ENCODE measurements at regions not wholly inside any gene's neighbourhood (a gene's known extent, or its start where the extent isn't known, plus 50 kb on each side); places are given as distances from the start of the nearest gene placed in this dataset.

- ATAC-seq (no peak), DNase-seq (ENCODE audit: low spot score) (no peak)
- H3K4me3 Mint-ChIP-seq = no peak overlapping the region
- H3K4me1 Mint-ChIP-seq (ENCODE audit: low read depth in 2 of 2) = no peaks in the 10 kb centered on the region
- H3K9me3 Mint-ChIP-seq = peaks cover 18% of the 10 kb centered on the region
- H3K27me3 Mint-ChIP-seq = no peaks in the 10 kb centered on the region
- H3K27ac Mint-ChIP-seq = no peak overlapping the region
- no peaks in the 10 kb centered on the region for H3K36me3 Mint-ChIP-seq
Observed at GRCh38 chr2:77938462-77938861, 416.3 kb upstream of the LRRTM4 start.

- ATAC-seq = no peak
- H3K4me1 Mint-ChIP-seq (ENCODE audit: low read depth in 2 of 2) = no peaks in the 10 kb centered on the region
- H3K4me3 Mint-ChIP-seq = no peak overlapping the region
- no peaks in the 10 kb centered on the region for H3K36me3 Mint-ChIP-seq
- H3K27me3 Mint-ChIP-seq = no peaks in the 10 kb centered on the region
- no peak overlapping the region for H3K27ac Mint-ChIP-seq
- H3K9me3 Mint-ChIP-seq = peaks cover 15% of the 10 kb centered on the region
- no peak for DNase-seq (ENCODE audit: low spot score)
Observed at GRCh38 chr2:77939370-77939769, 417.2 kb upstream of the LRRTM4 start.

DNA sequence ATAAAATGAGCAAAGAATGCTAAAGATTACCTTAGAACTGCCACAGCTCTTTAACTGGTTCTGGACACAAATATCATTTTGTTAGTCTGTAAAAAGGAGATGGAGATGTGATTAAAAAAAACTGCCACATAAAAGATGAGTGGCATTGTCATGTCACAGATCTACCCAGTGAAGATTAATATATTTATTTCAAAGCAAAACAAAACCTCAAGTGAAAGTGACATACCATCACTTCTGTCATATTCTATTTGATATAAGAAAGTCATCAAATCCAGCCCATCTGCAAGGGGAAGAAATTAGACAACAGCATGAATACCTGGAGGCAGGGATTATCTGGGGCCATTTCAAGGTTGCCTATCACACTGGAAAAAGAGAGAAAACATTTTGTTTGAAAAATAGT, 417.6 kb upstream of the LRRTM4 start:
- H3K27ac Mint-ChIP-seq = no peak overlapping the region
- no peaks in the 10 kb centered on the region for H3K4me1 Mint-ChIP-seq (ENCODE audit: low read depth in 2 of 2)
- DNase-seq (ENCODE audit: low spot score) = no peak
- H3K36me3 Mint-ChIP-seq = no peaks in the 10 kb centered on the region
- no peak for ATAC-seq
- H3K27me3 Mint-ChIP-seq = no peaks in the 10 kb centered on the region
- no peak overlapping the region for H3K4me3 Mint-ChIP-seq
- H3K9me3 Mint-ChIP-seq = peaks cover 16% of the 10 kb centered on the region

GRCh38 chr2:77954931-77955330, 432.8 kb upstream of the LRRTM4 start:
- no peak overlapping the region for H3K27ac Mint-ChIP-seq
- no peaks in the 10 kb centered on the region for H3K27me3 Mint-ChIP-seq
- H3K4me1 Mint-ChIP-seq (ENCODE audit: low read depth in 2 of 2) = no peaks in the 10 kb centered on the region
- peaks cover 12% of the 10 kb centered on the region for H3K36me3 Mint-ChIP-seq
- H3K4me3 Mint-ChIP-seq = no peak overlapping the region
- DNase-seq (ENCODE audit: low spot score) (no peak), ATAC-seq (no peak)
- H3K9me3 Mint-ChIP-seq = peaks cover 40% of the 10 kb centered on the region

DNA sequence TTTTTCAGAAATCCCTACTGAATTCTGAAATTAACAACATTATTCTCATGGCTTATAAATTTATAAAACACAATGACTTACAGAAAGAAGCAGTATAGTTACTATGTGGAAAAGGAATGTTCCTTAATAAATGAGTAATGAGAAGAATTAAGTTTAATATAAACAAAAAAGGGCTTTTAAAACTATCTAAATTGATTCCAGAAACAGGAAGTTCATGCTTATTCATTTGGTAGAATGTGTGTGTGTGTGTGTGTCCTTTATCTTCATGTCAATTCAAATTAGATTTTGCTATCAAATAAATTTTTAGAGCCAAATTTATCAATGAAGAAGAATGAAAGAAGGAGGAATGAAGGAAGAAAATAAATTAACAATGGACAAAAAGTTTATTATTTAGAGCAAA, 440.8 kb upstream of the LRRTM4 start:
- Mint-ChIP-seq H3K9me3 (peaks cover 31% of the 10 kb centered on the region), H3K4me3 (no peak overlapping the region), H3K4me1 (ENCODE audit: low read depth in 2 of 2) (no peaks in the 10 kb centered on the region), H3K36me3 (peaks cover 19% of the 10 kb centered on the region), H3K27me3 (no peaks in the 10 kb centered on the region), H3K27ac (no peak overlapping the region)
- DNase-seq (ENCODE audit: low spot score) = no peak
- no peak for ATAC-seq

DNA sequence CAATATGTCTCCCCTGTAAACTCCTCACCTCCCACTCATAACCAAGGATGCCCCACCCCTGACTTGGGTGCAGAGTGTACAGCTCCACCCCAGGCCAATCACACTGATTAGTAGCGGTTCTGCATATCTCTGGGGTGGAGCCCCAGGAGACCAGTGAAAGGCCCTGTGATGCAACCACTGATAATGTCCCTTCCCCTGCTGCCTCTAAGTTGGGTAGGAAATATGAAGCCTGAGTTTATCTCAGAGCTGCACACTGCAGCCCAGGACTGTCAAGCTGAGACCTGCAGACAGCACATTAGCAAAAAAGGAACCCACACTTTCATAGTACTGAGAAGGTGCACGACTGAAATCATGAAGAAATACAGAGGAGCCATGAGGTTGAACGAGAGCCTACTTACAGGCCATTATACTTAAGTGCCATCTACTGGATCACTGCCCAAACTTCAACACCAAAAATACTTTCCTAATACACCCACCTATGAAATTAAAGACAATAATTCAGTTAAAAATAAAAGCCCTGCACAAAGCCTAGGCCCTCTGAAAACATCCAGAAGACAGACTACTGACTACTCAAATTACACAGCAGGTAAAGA, 455.4 kb upstream of the LRRTM4 start:
- Mint-ChIP-seq H3K27ac (no peak overlapping the region), H3K27me3 (no peaks in the 10 kb centered on the region), H3K4me3 (no peak overlapping the region), H3K9me3 (peaks cover 19% of the 10 kb centered on the region), H3K4me1 (ENCODE audit: low read depth in 2 of 2) (no peaks in the 10 kb centered on the region), H3K36me3 (peaks cover 25% of the 10 kb centered on the region)
- DNase-seq (ENCODE audit: low spot score) = no peak
- no peak for ATAC-seq

- Mint-ChIP-seq H3K36me3 (no peaks in the 10 kb centered on the region), H3K27ac (no peak overlapping the region), H3K4me1 (ENCODE audit: low read depth in 2 of 2) (no peaks in the 10 kb centered on the region), H3K9me3 (peaks cover 7% of the 10 kb centered on the region), H3K27me3 (no peaks in the 10 kb centered on the region), H3K4me3 (no peak overlapping the region)
- ATAC-seq (no peak), DNase-seq (ENCODE audit: low spot score) (no peak)
Observed at GRCh38 chr2:77995161-77995560, 473.0 kb upstream of the LRRTM4 start.

DNA sequence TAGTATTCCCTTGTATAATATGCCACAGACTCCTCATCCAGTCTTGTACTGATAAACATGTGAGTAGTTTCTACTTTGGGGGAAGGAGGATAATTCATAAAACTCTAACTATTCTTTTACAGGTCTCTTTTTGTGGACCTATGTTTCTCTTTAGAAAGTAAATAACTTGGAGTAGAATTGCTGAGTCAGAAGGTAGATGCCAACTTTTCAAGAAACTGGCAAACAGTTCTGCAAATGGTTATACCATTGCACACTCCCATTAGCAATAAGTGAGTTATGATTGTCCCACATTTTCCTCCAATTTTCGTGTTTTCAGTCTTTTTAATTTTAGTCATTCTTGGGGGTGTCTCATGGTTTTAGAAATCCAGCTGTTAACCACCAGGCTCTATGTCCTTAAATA, 477.2 kb upstream of the LRRTM4 start:
- H3K27ac Mint-ChIP-seq = no peak overlapping the region
- ATAC-seq = no peak
- no peak overlapping the region for H3K4me3 Mint-ChIP-seq
- DNase-seq (ENCODE audit: low spot score) = no peak
- H3K9me3 Mint-ChIP-seq = peaks cover 6% of the 10 kb centered on the region
- no peaks in the 10 kb centered on the region for H3K36me3 Mint-ChIP-seq
- H3K27me3 Mint-ChIP-seq = no peaks in the 10 kb centered on the region
- no peaks in the 10 kb centered on the region for H3K4me1 Mint-ChIP-seq (ENCODE audit: low read depth in 2 of 2)

DNA sequence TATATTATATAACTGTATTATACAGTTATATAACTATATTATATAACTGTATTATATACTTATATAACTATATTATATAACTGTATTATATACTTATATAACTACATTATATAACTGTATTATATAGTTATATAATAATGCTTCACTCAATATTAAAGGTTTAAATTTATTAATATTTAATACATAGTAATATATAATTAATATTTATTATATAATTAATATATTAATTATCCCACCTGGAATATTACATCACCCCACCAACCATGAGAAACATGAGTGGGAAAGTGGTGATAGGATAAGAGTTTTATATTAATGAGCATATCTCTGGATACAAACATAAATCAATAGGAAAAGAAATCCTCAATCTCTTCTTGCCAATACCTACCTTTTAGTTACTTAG, 487.1 kb upstream of the LRRTM4 start:
- ATAC-seq = no peak
- Mint-ChIP-seq H3K4me3 (no peak overlapping the region), H3K27ac (no peak overlapping the region), H3K27me3 (no peaks in the 10 kb centered on the region), H3K9me3 (peaks cover 9% of the 10 kb centered on the region), H3K4me1 (ENCODE audit: low read depth in 2 of 2) (no peaks in the 10 kb centered on the region), H3K36me3 (no peaks in the 10 kb centered on the region)
- no peak for DNase-seq (ENCODE audit: low spot score)

GRCh38 chr2:78011251-78011650, 489.1 kb upstream of the LRRTM4 start:
- Mint-ChIP-seq H3K27me3 (no peaks in the 10 kb centered on the region), H3K4me3 (no peak overlapping the region), H3K27ac (no peak overlapping the region), H3K9me3 (peaks cover 17% of the 10 kb centered on the region), H3K36me3 (no peaks in the 10 kb centered on the region), H3K4me1 (ENCODE audit: low read depth in 2 of 2) (no peaks in the 10 kb centered on the region)
- DNase-seq (ENCODE audit: low spot score) (no peak), ATAC-seq (no peak)

GRCh38 chr2:78020491-78020890, 498.3 kb upstream of the LRRTM4 start:
- Mint-ChIP-seq H3K9me3 (peaks cover 17% of the 10 kb centered on the region), H3K4me3 (no peak overlapping the region), H3K4me1 (ENCODE audit: low read depth in 2 of 2) (no peaks in the 10 kb centered on the region), H3K27me3 (no peaks in the 10 kb centered on the region), H3K27ac (no peak overlapping the region), H3K36me3 (no peaks in the 10 kb centered on the region)
- DNase-seq (ENCODE audit: low spot score) (no peak), ATAC-seq (no peak)

DNA sequence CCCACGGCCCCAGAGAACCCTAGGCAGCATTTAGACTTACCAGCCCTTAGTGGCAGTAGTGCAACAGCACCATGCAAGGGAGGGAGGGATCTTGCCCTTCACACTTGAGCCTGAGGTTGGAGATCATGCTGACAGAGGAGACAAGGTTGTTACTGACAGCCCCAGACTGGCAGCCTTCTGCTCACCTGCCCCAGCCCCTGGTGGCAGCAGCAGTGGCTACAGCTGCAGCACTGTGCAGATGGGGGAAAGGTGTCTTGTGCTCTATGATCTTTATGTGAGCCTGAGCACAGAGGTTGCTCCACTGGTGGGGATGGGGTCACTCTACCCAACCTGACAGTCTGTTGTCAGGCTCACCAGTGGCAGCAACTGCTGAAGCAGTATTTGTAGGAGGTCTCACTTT, 501.2 kb upstream of the LRRTM4 start:
- Mint-ChIP-seq H3K27ac (no peak overlapping the region), H3K4me3 (no peak overlapping the region), H3K27me3 (no peaks in the 10 kb centered on the region), H3K9me3 (peaks cover 11% of the 10 kb centered on the region), H3K36me3 (no peaks in the 10 kb centered on the region), H3K4me1 (ENCODE audit: low read depth in 2 of 2) (no peaks in the 10 kb centered on the region)
- no peak for DNase-seq (ENCODE audit: low spot score)
- ATAC-seq = no peak

DNA sequence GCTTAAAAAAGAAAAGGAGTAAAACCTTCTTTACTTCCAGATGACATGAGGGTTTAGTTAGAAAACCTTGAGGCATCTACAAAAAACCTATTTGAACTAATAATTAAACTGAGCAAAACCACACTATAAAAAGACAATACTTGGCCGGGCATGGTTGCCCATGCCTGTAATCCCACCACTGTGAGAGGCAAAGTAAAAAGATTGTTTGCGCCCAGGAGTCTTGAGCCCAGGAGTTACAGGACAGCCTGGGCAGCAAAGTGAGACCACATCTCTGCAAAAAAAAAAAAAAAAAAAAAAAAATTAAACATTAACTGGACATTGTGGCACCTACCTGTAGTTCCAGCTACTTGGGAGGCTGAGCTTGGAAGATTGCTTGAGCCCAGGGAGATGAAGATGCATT, 502.8 kb upstream of the LRRTM4 start:
- Mint-ChIP-seq H3K4me3 (no peak overlapping the region), H3K9me3 (peaks cover 7% of the 10 kb centered on the region)
- no peak for ATAC-seq

DNA sequence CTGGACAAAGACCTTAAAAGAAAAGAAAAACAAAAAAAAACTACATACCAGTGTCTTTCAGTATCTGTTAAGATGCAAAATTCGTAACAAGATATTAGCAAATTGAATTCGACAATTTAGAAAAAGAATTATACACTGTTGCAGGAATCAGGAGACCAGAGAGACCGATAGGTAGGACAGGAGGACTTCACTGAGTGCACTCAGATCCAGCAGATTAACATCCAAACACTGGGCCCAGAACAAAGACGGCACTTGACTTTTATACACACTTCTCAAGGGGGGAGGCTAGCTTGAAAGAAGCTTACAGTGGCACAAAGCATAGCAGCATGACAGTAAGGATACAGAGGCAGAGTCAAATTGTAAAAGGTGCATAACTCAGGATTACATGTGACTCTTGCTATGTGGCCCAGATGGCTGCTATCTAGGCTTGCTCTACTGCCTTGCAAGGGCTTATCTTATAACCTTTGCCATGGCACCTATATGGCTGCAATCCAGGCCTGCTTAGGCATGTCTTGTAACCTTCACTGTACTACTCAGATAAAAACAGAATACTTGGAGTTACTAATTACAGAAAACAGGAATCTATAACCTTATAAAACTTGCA, 507.3 kb upstream of the LRRTM4 start:
- Mint-ChIP-seq H3K9me3 (no peaks in the 10 kb centered on the region), H3K27me3 (no peaks in the 10 kb centered on the region), H3K4me3 (no peak overlapping the region), H3K27ac (no peak overlapping the region), H3K36me3 (no peaks in the 10 kb centered on the region), H3K4me1 (ENCODE audit: low read depth in 2 of 2) (no peaks in the 10 kb centered on the region)
- DNase-seq (ENCODE audit: low spot score) = no peak
- ATAC-seq = no peak

More for the DNA sequence above, 502.8 kb upstream of the LRRTM4 start:
- Mint-ChIP-seq H3K36me3 (no peaks in the 10 kb centered on the region), H3K27me3 (no peaks in the 10 kb centered on the region), H3K4me1 (ENCODE audit: low read depth in 2 of 2) (no peaks in the 10 kb centered on the region), H3K27ac (no peak overlapping the region)
- DNase-seq (ENCODE audit: low spot score) = no peak

GRCh38 chr2:78034706-78035105, 512.5 kb upstream of the LRRTM4 start:
- no peak overlapping the region for H3K4me3 Mint-ChIP-seq
- peaks cover 5% of the 10 kb centered on the region for H3K36me3 Mint-ChIP-seq
- no peaks in the 10 kb centered on the region for H3K4me1 Mint-ChIP-seq (ENCODE audit: low read depth in 2 of 2)
- DNase-seq (ENCODE audit: low spot score) (no peak), ATAC-seq (no peak)
- H3K9me3 Mint-ChIP-seq = peaks cover 3% of the 10 kb centered on the region
- H3K27me3 Mint-ChIP-seq = no peaks in the 10 kb centered on the region
- H3K27ac Mint-ChIP-seq = no peak overlapping the region
